Smooth muscle cell (in vitro differentiated cells): ENCODE measurements at regions not wholly inside any gene's neighbourhood (a gene's known extent, or its start where the extent isn't known, plus 50 kb on each side); places are given as distances from the start of the nearest gene placed in this dataset.

Source experiments
- DNase-seq: peaks from one replicate; lab custom pipeline; 2025; ENCODE audit not compliant: unreplicated experiment; lab: John Stamatoyannopoulos, UW
- H2AFZ ChIP-seq: fragments of 200-600 bp; sonication (generic); 2 replicates; pipeline ENCODE4 v1.6.0; 2016; ENCODE audit warnings: antibody characterized with exemption, low read depth, mild to moderate bottlenecking
- H3F3A ChIP-seq: fragments of 200-600 bp; sonication (generic); 2 replicates; pipeline ENCODE4 v1.6.0; 2017; ENCODE audit warnings: antibody characterized with exemption, low read depth
- H3K27ac ChIP-seq: fragments of 200-600 bp; sonication (generic); 2 replicates; pipeline ENCODE4 v1.5.1; 2016; ENCODE audit warnings: low read depth, mild to moderate bottlenecking
- H3K27me3 ChIP-seq: fragments of 200-600 bp; sonication (generic); 2 replicates; pipeline ENCODE4 v1.6.1; 2016; ENCODE audit warnings: low read depth, mild to moderate bottlenecking
- H3K36me3 ChIP-seq: fragments of 200-600 bp; sonication (generic); 2 replicates; pipeline ENCODE4 v1.5.1; 2016; ENCODE audit warnings: low read depth
- H3K4me1 ChIP-seq: fragments of 200-600 bp; sonication (generic); 2 replicates; pipeline ENCODE4 v1.5.1; 2016; ENCODE audit warnings: low read depth
- H3K4me2 ChIP-seq: fragments of 200-600 bp; sonication (generic); 2 replicates; pipeline ENCODE4 v1.6.0; 2016; ENCODE audit warnings: mild to moderate bottlenecking
- H3K4me3 ChIP-seq: fragments of 200-600 bp; sonication (generic); 2 replicates; pipeline ENCODE4 v1.5.1; 2016; ENCODE audit warnings: mild to moderate bottlenecking
- H3K79me2 ChIP-seq: fragments of 200-600 bp; sonication (generic); 2 replicates; pipeline ENCODE4 v1.6.0; 2016; ENCODE audit warnings: low read depth, mild to moderate bottlenecking
- H3K9ac ChIP-seq: fragments of 200-600 bp; sonication (generic); 2 replicates; pipeline ENCODE4 v1.6.0; 2016; ENCODE audit warnings: low read depth
- H3K9me3 ChIP-seq: fragments of 200-600 bp; sonication (generic); replicated peaks from 2 replicates; pipeline ENCODE4 v1.5.1; 2016; ENCODE audit warnings: low read depth
- H4K20me1 ChIP-seq: fragments of 200-600 bp; sonication (generic); 2 replicates; pipeline ENCODE4 v1.6.0; 2016; ENCODE audit warnings: low read depth
- CTCF ChIP-seq: fragments of 200-600 bp; sonication (generic); IDR thresholded peaks from 2 replicates; pipeline ENCODE4 v1.5.1; 2017; ENCODE audit warnings: borderline replicate concordance, mild to moderate bottlenecking, antibody characterized with exemption; ENCODE audit not compliant: insufficient read depth, poor library complexity, severe bottlenecking
- WGBS: methylation state at CpG from one replicate; pipeline ENCODE4 v1.1.7; 2016; ENCODE audit warnings: low lambda C conversion rate; 5-methylcytosine and 5-hydroxymethylcytosine counted together

- Histone ChIP-seq H4K20me1 (no peaks in the 10 kb centered on the region), H3K27me3 (no peaks in the 10 kb centered on the region), H3F3A (no peaks in the 10 kb centered on the region), H3K9ac (no peak overlapping the region), H3K9me3 (no peaks in the 10 kb centered on the region), H3K79me2 (no peaks in the 10 kb centered on the region), H3K4me1 (no peaks in the 10 kb centered on the region), H3K36me3 (no peaks in the 10 kb centered on the region), H3K4me2 (no peak overlapping the region), H2AFZ (no peak overlapping the region), H3K27ac (no peak overlapping the region), H3K4me3 (no peak overlapping the region)
- TF ChIP-seq CTCF: no peak
- whole genome bisulfite sequencing: 73% methylated on average over 4 of the region's 4 CpGs
- DNase-seq: no peak
Observed at GRCh38 chr16:62869837-62870236, 833.6 kb upstream of the CDH8 start.

GRCh38 chr16:62863139-62863538, 826.9 kb upstream of the CDH8 start:
- no peaks in the 10 kb centered on the region for H3K9me3 ChIP-seq
- no peaks in the 10 kb centered on the region for H3K27me3 ChIP-seq
- no peak for DNase-seq
- H3K4me1 ChIP-seq: no peaks in the 10 kb centered on the region
- no peaks in the 10 kb centered on the region for H4K20me1 ChIP-seq
- H3K36me3 ChIP-seq: no peaks in the 10 kb centered on the region
- no peak overlapping the region for H3K4me2 ChIP-seq
- H3K4me3 ChIP-seq: no peak overlapping the region
- H3K9ac ChIP-seq: no peak overlapping the region
- no peaks in the 10 kb centered on the region for H3K79me2 ChIP-seq
- no peak for TF ChIP-seq CTCF
- no peaks in the 10 kb centered on the region for H3F3A ChIP-seq
- H2AFZ ChIP-seq: no peak overlapping the region
- H3K27ac ChIP-seq: no peak overlapping the region
- 92% methylated on average over 2 of the region's 2 CpGs for WGBS

- Histone ChIP-seq H3F3A (no peaks in the 10 kb centered on the region), H3K79me2 (no peaks in the 10 kb centered on the region), H3K4me1 (no peaks in the 10 kb centered on the region), H3K9ac (no peak overlapping the region), H4K20me1 (no peaks in the 10 kb centered on the region), H2AFZ (no peak overlapping the region), H3K27ac (no peak overlapping the region), H3K27me3 (no peaks in the 10 kb centered on the region), H3K36me3 (no peaks in the 10 kb centered on the region), H3K4me3 (no peak overlapping the region), H3K9me3 (no peaks in the 10 kb centered on the region), H3K4me2 (no peak overlapping the region)
- DNase-seq: no peak
- TF ChIP-seq CTCF: no peak
- 92% methylated on average over 4 of the region's 4 CpGs for WGBS
Observed at GRCh38 chr16:62853887-62854286, 817.6 kb upstream of the CDH8 start.

- H2AFZ ChIP-seq: no peak overlapping the region
- no peak for TF ChIP-seq CTCF
- 93% methylated on average over 2 of the region's 2 CpGs for WGBS
Observed at GRCh38 chr16:62846399-62847057, 810.3 kb upstream of the CDH8 start.

More at GRCh38 chr16:62846399-62847057, 810.3 kb upstream of the CDH8 start:
- Histone ChIP-seq H3K9me3 (no peaks in the 10 kb centered on the region), H3K27ac (no peak overlapping the region), H3F3A (no peaks in the 10 kb centered on the region), H3K27me3 (no peaks in the 10 kb centered on the region), H3K4me3 (no peak overlapping the region), H3K79me2 (no peaks in the 10 kb centered on the region), H3K4me2 (no peak overlapping the region), H4K20me1 (no peaks in the 10 kb centered on the region), H3K36me3 (no peaks in the 10 kb centered on the region), H3K4me1 (no peaks in the 10 kb centered on the region), H3K9ac (no peak overlapping the region)
- DNase-seq: no peak
